SK-N-SH (cell line): ENCODE measurements at regions not wholly inside any gene's neighbourhood (a gene's known extent, or its start where the extent isn't known, plus 50 kb on each side); places are given as distances from the start of the nearest gene placed in this dataset.

Experiments
- CTCF ChIA-PET: fragments of 300-600, 350-600 bp; formaldehyde crosslinking; extraction: SDS; loops from one replicate; lab custom pipeline; 2021; lab: Yijun Ruan, JAX
- POLR2A ChIA-PET: fragments of 350-600 bp; sonication (Branson Sonifier 250); formaldehyde crosslinking; extraction: SDS; loops from one replicate; lab custom pipeline; 2020; ENCODE audit warnings: antibody characterized with exemption, inconsistent platforms; lab: Yijun Ruan, JAX
- DNase-seq: peaks from one replicate; pipeline ENCODE4 v3.0.0; 2012
- H2AFZ ChIP-seq: fragments of 200-600 bp; sonication (generic); 2 replicates; pipeline ENCODE4 v1.8.1; 2016; ENCODE audit warnings: antibody characterized with exemption, mild to moderate bottlenecking, low read depth
- H3F3A ChIP-seq: fragments of 200-600 bp; sonication (generic); replicated peaks from 2 replicates; pipeline ENCODE3; 2016; ENCODE audit warnings: antibody characterized with exemption, mild to moderate bottlenecking; ENCODE audit not compliant: insufficient read depth
- H3K27ac ChIP-seq, 2 experiments: fragments of 200-500 bp in 1 of 2; fragments of 200-600 bp in 1 of 2; sonication (Bioruptor generic) in 1 of 2; sonication (generic), shearing (Covaris generic) in 1 of 2; 2 replicates each; pipeline versions ENCODE4 v1.5.1 to v1.6.1; 2014 to 2016; ENCODE audit warnings: low read depth in 2 of 2, inconsistent platforms in 1 of 2, low read length in 1 of 2, mild to moderate bottlenecking in 1 of 2, mixed read lengths in 1 of 2
- H3K27me3 ChIP-seq: fragments of 200-600 bp; sonication (generic), shearing (Covaris generic); 2 replicates; pipeline ENCODE4 v1.6.1; 2016; ENCODE audit warnings: mixed run types; ENCODE audit not compliant: insufficient read depth
- H3K36me3 ChIP-seq, 2 experiments: fragments of 200-500 bp in 1 of 2; fragments of 200-600 bp in 1 of 2; sonication (Bioruptor generic) in 1 of 2; sonication (generic) in 1 of 2; replicated peaks in 1 of 2; 2 replicates each; pipeline versions ENCODE3 to v1.5.1; 2014 to 2016; ENCODE audit warnings: low read length in 1 of 2, mild to moderate bottlenecking in 1 of 2; ENCODE audit not compliant: insufficient read depth in 2 of 2, control insufficient read depth in 1 of 2
- H3K4me1 ChIP-seq, 2 experiments: fragments of 200-500 bp in 1 of 2; fragments of 200-600 bp in 1 of 2; sonication (Bioruptor generic) in 1 of 2; sonication (generic), shearing (Covaris generic) in 1 of 2; 2 replicates each; pipeline versions ENCODE4 v1.5.1 to v1.6.1; 2014 to 2016; ENCODE audit warnings: low read depth in 1 of 2, low read length in 1 of 2, mixed run types in 1 of 2; ENCODE audit not compliant: insufficient read depth in 2 of 2, control insufficient read depth in 1 of 2
- H3K4me2 ChIP-seq: fragments of 200-600 bp; sonication (generic), shearing (Covaris generic); 2 replicates; pipeline ENCODE4 v1.6.1; 2017; ENCODE audit warnings: mixed run types
- H3K4me3 ChIP-seq, 2 experiments: fragments of 200-500 bp in 1 of 2; fragments of 200-600 bp in 1 of 2; sonication (Bioruptor generic) in 1 of 2; sonication (generic), shearing (Covaris generic) in 1 of 2; 2 replicates each; pipeline versions ENCODE4 v1.5.1 to v1.8.1; 2014 to 2016; ENCODE audit warnings: low read depth in 2 of 2, inconsistent platforms in 1 of 2, low read length in 1 of 2, mild to moderate bottlenecking in 1 of 2, mixed read lengths in 1 of 2, moderate library complexity in 1 of 2
- H3K79me2 ChIP-seq: fragments of 200-600 bp; sonication (generic); 2 replicates; pipeline ENCODE4 v1.8.1; 2017; ENCODE audit warnings: mild to moderate bottlenecking; ENCODE audit not compliant: insufficient read depth
- H3K9ac ChIP-seq: fragments of 200-600 bp; sonication (generic); 2 replicates; pipeline ENCODE4 v1.6.1; 2017; ENCODE audit warnings: mixed run types
- H3K9me2 ChIP-seq: fragments of 200-600 bp; sonication (generic); 2 replicates; pipeline ENCODE4 v1.6.1; 2017; ENCODE audit warnings: mixed run types
- H3K9me3 ChIP-seq: fragments of 200-600 bp; sonication (generic); 2 replicates; pipeline ENCODE4 v1.6.1; 2017; ENCODE audit warnings: mixed run types, mild to moderate bottlenecking, moderate library complexity
- H4K20me1 ChIP-seq: fragments of 200-600 bp; sonication (generic); 2 replicates; pipeline ENCODE4 v1.6.1; 2017; ENCODE audit warnings: mild to moderate bottlenecking, mixed run types; ENCODE audit not compliant: insufficient read depth
- CHD2 ChIP-seq: fragments of 150-350 bp; IDR thresholded peaks from 2 replicates; pipeline ENCODE4 v1.6.1; 2018; ENCODE audit warnings: low read length; ENCODE audit not compliant: partially characterized antibody
- ELF1 ChIP-seq: IDR thresholded peaks from 2 replicates; pipeline ENCODE4 v1.4.0; 2012
- EZH2phosphoT487 ChIP-seq: fragments of 200-600 bp; sonication (generic); IDR thresholded peaks from 2 replicates; pipeline ENCODE4 v1.6.1; 2017; ENCODE audit warnings: low read depth, mixed run types, mild to moderate bottlenecking, antibody characterized with exemption, moderate library complexity, borderline replicate concordance
- GABPA ChIP-seq: IDR thresholded peaks from 2 replicates; pipeline ENCODE4 v1.4.0; 2012; ENCODE audit warnings: low read depth, mild to moderate bottlenecking
- GATA2 ChIP-seq: sonication (generic); formaldehyde crosslinking; IDR thresholded peaks from 2 replicates; pipeline ENCODE4 v1.5.0; 2020; ENCODE audit warnings: mild to moderate bottlenecking, missing genetic modification reagents
- JUND ChIP-seq: IDR thresholded peaks from 2 replicates; pipeline ENCODE4 v1.4.0; 2012
- NFIC ChIP-seq: IDR thresholded peaks from 2 replicates; pipeline ENCODE4 v1.4.0; 2012; ENCODE audit warnings: borderline replicate concordance
- POLR2AphosphoS5 ChIP-seq: IDR thresholded peaks from 2 replicates; pipeline ENCODE4 v1.6.1; 2012; ENCODE audit warnings: low read depth, low read length
- REST ChIP-seq: IDR thresholded peaks from 2 replicates; pipeline ENCODE4 v1.6.1; 2012; ENCODE audit warnings: mild to moderate bottlenecking, low read depth, low read length, moderate library complexity
- RXRA ChIP-seq: IDR thresholded peaks from 2 replicates; pipeline ENCODE4 v1.4.0; 2012; ENCODE audit warnings: low read depth, mild to moderate bottlenecking, borderline replicate concordance
- SMC3 ChIP-seq: IDR thresholded peaks from 2 replicates; pipeline ENCODE4 v1.6.1; 2012; ENCODE audit warnings: low read depth, low read length, improper control_type of control experiment
- TEAD4 ChIP-seq: IDR thresholded peaks from 2 replicates; pipeline ENCODE4 v1.4.0; 2012; ENCODE audit warnings: mild to moderate bottlenecking, borderline replicate concordance; ENCODE audit not compliant: insufficient read depth
- USF1 ChIP-seq: IDR thresholded peaks from 2 replicates; pipeline ENCODE4 v1.4.0; 2012; ENCODE audit warnings: low read depth, borderline replicate concordance
- YY1 ChIP-seq: IDR thresholded peaks from 2 replicates; pipeline ENCODE4 v1.4.0; 2012; ENCODE audit warnings: low read depth, mild to moderate bottlenecking
- WGBS: methylation state at CpG from one replicate; pipeline ENCODE4 v1.1.6; 2017; ENCODE audit warnings: low lambda C conversion rate; 5-methylcytosine and 5-hydroxymethylcytosine counted together
- TF ChIP-seq, protein P1 (sequence below): fragments of 150-350 bp; IDR thresholded peaks from 2 replicates; pipeline ENCODE4 v1.6.1; 2016; ENCODE audit warnings: mild to moderate bottlenecking, low read depth, low read length
- TF ChIP-seq, protein P2 (sequence below): fragments of 150-350 bp; IDR thresholded peaks from 2 replicates; pipeline ENCODE4 v1.6.1; 2017; ENCODE audit warnings: antibody characterized with exemption, low read length, low read depth, borderline replicate concordance
- TF ChIP-seq, protein P3 (sequence below): IDR thresholded peaks from 2 replicates; pipeline ENCODE4 v1.4.0; 2012; ENCODE audit warnings: low read depth, borderline replicate concordance

DNA sequence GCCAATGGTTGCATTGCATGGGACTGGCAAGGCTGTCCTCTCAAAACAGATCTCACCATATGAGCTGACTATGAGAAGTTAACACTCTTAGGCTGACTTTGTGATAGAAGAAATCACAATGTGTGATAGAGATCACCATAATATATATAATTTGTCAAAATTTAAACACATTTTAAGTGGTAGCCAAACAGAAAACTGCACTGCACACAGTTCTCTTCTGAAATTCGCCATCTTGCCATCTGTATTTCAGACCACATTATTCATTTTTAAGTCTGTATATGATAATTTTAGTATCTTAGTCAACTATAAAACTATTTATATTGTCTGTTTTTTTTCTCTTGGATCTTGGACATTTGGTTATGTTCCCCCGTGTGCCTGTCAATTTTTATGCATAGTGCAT is 374.7 kb downstream of the AJAP1 start:
- no peaks in the 10 kb centered on the region for H3K9me2 ChIP-seq
- H4K20me1 ChIP-seq: no peaks in the 10 kb centered on the region
- DNase-seq: no peak
- ChIA-PET CTCF (interaction anchor here (0.7 kb wide), 1 partner anchor 42 kb away, joined by 3 read pairs; no protein-coding TSS in a partner anchor), POLR2A (no interaction called here)
- H3K27ac ChIP-seq: no peak overlapping the region
- no peak overlapping the region for H3K4me2 ChIP-seq
- no peaks in the 10 kb centered on the region for H3F3A ChIP-seq
- H2AFZ ChIP-seq: no peak overlapping the region
- H3K4me1 ChIP-seq: no peaks in the 10 kb centered on the region
- no peak overlapping the region for H3K9ac ChIP-seq
- WGBS: 6% methylated on average over 2 of the region's 2 CpGs
- no peaks in the 10 kb centered on the region for H3K9me3 ChIP-seq
- H3K79me2 ChIP-seq: no peaks in the 10 kb centered on the region
- H3K36me3 ChIP-seq: no peaks in the 10 kb centered on the region
- no peak overlapping the region for H3K4me3 ChIP-seq
- no peaks in the 10 kb centered on the region for H3K27me3 ChIP-seq
- TF ChIP-seq, protein P1, sequence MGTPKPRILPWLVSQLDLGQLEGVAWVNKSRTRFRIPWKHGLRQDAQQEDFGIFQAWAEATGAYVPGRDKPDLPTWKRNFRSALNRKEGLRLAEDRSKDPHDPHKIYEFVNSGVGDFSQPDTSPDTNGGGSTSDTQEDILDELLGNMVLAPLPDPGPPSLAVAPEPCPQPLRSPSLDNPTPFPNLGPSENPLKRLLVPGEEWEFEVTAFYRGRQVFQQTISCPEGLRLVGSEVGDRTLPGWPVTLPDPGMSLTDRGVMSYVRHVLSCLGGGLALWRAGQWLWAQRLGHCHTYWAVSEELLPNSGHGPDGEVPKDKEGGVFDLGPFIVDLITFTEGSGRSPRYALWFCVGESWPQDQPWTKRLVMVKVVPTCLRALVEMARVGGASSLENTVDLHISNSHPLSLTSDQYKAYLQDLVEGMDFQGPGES: no peak
- TF ChIP-seq JUND (no peak), POLR2AphosphoS5 (no peak), RXRA (no peak), GATA2 (CRISPR knock-in tag) (no peak)

GRCh38 chr1:5012249-5012648 is 357.8 kb downstream of the AJAP1 start:
- Histone ChIP-seq H3K4me3 (no peak overlapping the region), H3K27me3 (no peaks in the 10 kb centered on the region), H3K4me2 (no peak overlapping the region), H3K4me1 (peaks cover 0 to 6% of the 10 kb centered on the region in 2 experiments; a peak in 1 of 4 replicates), H3K36me3 (no peaks in the 10 kb centered on the region), H3K27ac (no peak overlapping the region), H2AFZ (no peak overlapping the region), H3K9me3 (no peaks in the 10 kb centered on the region), H3K79me2 (no peaks in the 10 kb centered on the region), H3K9ac (no peak overlapping the region), H3F3A (no peaks in the 10 kb centered on the region), H3K9me2 (no peaks in the 10 kb centered on the region), H4K20me1 (no peaks in the 10 kb centered on the region)
- CTCF ChIA-PET: interaction anchor here (1.2 to 1.4 kb wide), 2 partner anchors 8 to 20 kb away, joined by 4 to 5 read pairs; no protein-coding TSS in a partner anchor
- POLR2A ChIA-PET: no interaction called here
- DNase-seq: no peak
- 5% methylated on average over 3 of the region's 3 CpGs for WGBS
- TF ChIP-seq CHD2 (no peak), TEAD4 (no peak), YY1 (no peak), NFIC (no peak), REST (no peak), SMC3 (no peak), USF1 (no peak), ELF1 (no peak), GABPA (no peak), EZH2phosphoT487 (no peak), POLR2AphosphoS5 (no peak)
- TF ChIP-seq, protein P2, sequence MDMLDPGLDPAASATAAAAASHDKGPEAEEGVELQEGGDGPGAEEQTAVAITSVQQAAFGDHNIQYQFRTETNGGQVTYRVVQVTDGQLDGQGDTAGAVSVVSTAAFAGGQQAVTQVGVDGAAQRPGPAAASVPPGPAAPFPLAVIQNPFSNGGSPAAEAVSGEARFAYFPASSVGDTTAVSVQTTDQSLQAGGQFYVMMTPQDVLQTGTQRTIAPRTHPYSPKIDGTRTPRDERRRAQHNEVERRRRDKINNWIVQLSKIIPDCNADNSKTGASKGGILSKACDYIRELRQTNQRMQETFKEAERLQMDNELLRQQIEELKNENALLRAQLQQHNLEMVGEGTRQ: no peak
- TF ChIP-seq, protein P3, sequence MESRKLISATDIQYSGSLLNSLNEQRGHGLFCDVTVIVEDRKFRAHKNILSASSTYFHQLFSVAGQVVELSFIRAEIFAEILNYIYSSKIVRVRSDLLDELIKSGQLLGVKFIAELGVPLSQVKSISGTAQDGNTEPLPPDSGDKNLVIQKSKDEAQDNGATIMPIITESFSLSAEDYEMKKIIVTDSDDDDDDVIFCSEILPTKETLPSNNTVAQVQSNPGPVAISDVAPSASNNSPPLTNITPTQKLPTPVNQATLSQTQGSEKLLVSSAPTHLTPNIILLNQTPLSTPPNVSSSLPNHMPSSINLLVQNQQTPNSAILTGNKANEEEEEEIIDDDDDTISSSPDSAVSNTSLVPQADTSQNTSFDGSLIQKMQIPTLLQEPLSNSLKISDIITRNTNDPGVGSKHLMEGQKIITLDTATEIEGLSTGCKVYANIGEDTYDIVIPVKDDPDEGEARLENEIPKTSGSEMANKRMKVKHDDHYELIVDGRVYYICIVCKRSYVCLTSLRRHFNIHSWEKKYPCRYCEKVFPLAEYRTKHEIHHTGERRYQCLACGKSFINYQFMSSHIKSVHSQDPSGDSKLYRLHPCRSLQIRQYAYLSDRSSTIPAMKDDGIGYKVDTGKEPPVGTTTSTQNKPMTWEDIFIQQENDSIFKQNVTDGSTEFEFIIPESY: no peak
